Stomach (tissue), 4 donors: ENCODE measurements at regions not wholly inside any gene's neighbourhood (a gene's known extent, or its start where the extent isn't known, plus 50 kb on each side); places are given as distances from the start of the nearest gene placed in this dataset.

Experiments
- POLR2AphosphoS5 ChIP-seq, 3 donors: sonication (generic); formaldehyde crosslinking; IDR thresholded peaks; one replicate each; pipeline ENCODE4 v1.6.1; 2016; ENCODE audit warnings: antibody characterized with exemption in 3 of 3
- TF ChIP-seq, protein P1 (sequence below), 7 experiments: fragments of 450-650 bp in 4 of 7; fragments of 200-600 bp in 3 of 7; sonication (generic) in 3 of 7; IDR thresholded peaks; one replicate each; pipeline ENCODE4 v1.5.1; 2016 to 2019; ENCODE audit warnings: antibody characterized with exemption in 7 of 7, control low read depth in 2 of 7, mild to moderate bottlenecking in 1 of 7

- TF ChIP-seq, protein P1, sequence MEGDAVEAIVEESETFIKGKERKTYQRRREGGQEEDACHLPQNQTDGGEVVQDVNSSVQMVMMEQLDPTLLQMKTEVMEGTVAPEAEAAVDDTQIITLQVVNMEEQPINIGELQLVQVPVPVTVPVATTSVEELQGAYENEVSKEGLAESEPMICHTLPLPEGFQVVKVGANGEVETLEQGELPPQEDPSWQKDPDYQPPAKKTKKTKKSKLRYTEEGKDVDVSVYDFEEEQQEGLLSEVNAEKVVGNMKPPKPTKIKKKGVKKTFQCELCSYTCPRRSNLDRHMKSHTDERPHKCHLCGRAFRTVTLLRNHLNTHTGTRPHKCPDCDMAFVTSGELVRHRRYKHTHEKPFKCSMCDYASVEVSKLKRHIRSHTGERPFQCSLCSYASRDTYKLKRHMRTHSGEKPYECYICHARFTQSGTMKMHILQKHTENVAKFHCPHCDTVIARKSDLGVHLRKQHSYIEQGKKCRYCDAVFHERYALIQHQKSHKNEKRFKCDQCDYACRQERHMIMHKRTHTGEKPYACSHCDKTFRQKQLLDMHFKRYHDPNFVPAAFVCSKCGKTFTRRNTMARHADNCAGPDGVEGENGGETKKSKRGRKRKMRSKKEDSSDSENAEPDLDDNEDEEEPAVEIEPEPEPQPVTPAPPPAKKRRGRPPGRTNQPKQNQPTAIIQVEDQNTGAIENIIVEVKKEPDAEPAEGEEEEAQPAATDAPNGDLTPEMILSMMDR (IDR thresholded peaks at IDR 0.05), result no peak
- no peak for TF ChIP-seq POLR2AphosphoS5 (IDR thresholded peaks at IDR 0.05)
Observed at GRCh38 chr5:63596254-63596653, 366.0 kb downstream of the HTR1A start.
